ENCODE measurements at regions not wholly inside any gene's neighbourhood (a gene's known extent, or its start where the extent isn't known, plus 50 kb on each side); places are given as distances from the start of the nearest gene placed in this dataset.
A peak's percentile ranks its signal among the peaks of the same experiment; 100 is the strongest.
"Not testable (repeated sequence)": the region's sequence is repeated elsewhere in the genome, so short reads cannot be mapped to it uniquely, and the experiment has no call there.

- no peak for DNase-seq
These were observed 101.9 kb downstream of the RGS21 start for GRCh38 chr1:192418552-192419285.

GRCh38 chr1:192430644-192431043 lies 113.9 kb downstream of the RGS21 start:
- no peak for DNase-seq

GRCh38 chr1:192435704-192436103 lies 118.9 kb downstream of the RGS21 start:
- no peak for DNase-seq

GRCh38 chr1:192436441-192437078 lies 119.8 kb downstream of the RGS21 start:
- DNase-seq, result no peak

DNA sequence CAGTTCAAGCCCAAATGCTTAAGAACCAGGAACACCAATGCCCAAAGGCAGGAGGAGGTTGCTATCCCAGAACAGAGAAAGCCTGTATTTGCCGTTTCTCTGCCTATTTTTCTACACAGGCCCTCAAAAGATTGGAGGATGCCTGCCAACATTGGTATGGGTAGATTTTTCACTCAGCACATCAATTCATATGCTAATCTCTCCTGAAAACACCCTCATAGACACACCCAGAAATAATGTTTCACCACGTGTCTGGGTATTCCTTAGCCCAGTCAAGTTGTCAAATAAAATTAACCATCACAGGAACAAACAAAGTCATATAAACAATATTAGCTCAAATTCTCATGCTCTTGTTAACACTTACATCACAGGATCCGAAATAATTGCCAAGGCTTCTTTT lies 121.9 kb downstream of the RGS21 start:
- DNase-seq, result no peak

GRCh38 chr1:192439373-192440025 lies 122.7 kb downstream of the RGS21 start:
- no peak for DNase-seq

GRCh38 chr1:192441492-192441891 lies 124.7 kb downstream of the RGS21 start:
- no peak for DNase-seq

DNA sequence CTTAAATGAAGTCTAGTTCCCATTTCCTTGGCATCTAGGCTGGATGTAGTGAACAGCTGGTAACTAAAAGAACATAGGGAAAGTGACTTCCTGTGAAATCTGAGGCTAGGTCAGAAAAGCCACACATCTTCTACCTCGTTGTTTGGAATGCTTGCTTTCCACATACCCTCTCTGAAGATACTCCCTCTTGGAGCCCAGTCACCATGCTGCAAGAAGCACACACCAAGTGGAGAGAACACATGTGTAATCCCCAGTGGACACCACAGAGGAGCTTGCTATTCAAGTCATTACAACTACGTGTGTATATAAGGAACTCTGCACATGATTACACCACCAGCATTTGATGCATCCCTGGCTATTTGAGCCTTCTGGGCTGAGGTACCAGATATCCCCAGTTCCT lies 125.9 kb downstream of the RGS21 start:
- no peak for DNase-seq

DNA sequence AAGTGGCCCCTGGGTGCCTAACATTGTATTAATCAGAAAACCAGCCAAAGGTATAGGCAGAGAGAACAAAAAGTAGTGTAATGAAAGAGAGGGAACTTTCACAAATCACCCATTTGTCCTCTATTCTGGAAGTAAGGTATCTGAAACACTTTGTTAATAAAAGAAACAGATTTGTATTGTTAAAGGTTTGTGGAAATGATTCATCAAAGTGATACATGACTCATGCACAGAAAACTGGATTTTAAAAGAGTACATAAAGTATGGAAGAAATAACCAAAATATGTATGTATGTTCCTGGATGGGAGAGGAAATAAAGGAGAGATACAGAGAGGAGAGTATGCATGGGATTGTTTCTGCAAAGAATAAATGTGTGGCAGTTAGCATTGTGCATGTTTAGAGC lies 126.8 kb downstream of the RGS21 start:
- no peak for DNase-seq

GRCh38 chr1:192445241-192445640 lies 128.4 kb downstream of the RGS21 start:
- DNase-seq, result no peak

DNA sequence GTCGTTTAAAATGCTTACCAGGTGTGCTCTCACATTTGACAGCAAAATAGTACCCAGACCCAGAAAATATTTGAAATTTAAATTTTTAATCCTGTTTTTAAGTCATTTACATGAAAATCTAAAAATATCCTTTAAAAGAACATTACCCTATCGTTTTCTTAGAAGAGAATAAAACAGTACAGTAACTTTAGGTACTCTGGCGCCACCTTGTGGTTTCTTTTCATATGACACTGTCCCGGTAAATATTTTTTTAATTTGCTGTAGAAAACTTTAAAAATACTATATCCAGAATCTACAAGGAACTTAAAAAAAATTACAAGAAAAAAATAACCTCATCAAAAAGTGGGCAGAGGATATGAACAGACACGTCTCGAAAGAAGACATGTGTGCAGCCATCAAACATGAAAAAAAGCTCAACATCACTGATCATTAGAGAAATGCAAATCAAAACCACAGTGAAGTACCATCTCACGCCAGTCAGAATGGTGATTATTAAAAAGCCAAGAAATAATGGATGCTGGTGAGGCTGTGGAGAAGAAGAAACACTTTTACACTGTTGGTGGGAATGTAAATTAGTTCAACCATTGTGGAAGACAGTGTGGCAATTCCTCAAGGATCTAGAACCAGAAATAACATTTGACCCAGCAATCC lies 129.2 kb downstream of the RGS21 start:
- peak; percentile 12 for DNase-seq

- DNase-seq, result no peak
These were observed 127.5 kb upstream of the RGS1 start for GRCh38 chr1:192448026-192448578.

DNA sequence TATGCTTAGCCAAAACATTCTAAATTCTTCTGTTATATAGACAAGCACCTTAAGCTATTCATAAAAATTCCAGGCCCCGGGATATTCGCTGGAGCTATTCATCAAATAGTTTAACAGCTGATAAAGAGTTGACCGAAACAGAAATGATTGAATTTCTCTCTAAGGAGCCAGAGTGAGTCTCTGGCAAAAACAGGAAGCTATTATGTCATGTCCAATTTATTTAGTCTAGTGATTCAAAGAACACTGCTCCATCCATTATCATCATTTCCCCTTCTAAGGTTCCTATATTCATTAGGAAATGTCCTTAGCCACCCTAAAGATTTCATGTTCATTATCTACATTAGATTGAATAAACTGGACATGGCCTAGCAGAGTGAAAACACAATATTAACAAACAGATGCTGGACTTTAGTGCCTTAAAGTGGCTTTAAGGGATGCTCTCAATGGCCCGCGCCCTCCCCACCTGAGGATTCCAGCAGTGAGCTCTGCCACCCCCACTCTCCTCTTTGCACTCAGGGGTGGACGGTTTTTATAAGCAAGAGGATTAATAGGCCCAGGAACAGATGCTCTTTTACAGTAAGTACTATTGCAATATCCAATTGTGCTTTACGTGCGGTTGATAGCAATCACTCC lies 122.1 kb upstream of the RGS1 start:
- DNase-seq, result no peak

DNA sequence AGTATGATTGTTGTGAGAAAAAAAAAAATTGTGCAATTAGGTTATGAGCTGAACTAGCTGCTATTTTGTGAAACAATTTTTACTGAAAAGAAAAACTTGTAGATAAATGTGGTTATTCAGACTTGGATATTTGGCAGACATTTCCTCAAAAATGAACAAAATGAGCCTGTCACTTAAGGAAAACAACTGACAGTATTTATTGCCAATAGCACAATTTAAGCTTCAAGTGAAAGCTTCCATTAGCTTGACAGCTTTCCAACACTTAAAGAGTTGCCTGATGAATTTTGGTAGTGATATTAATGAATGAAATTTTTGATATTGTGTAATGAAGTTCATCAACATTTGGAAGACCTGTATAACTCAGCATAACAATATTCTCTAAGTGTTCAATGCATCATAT lies 116.1 kb upstream of the RGS1 start:
- DNase-seq, result no peak

- no peak for DNase-seq
These were observed 113.9 kb upstream of the RGS1 start for GRCh38 chr1:192461684-192462083.

- DNase-seq, result no peak
These were observed 113.0 kb upstream of the RGS1 start for GRCh38 chr1:192462616-192463015.

DNA sequence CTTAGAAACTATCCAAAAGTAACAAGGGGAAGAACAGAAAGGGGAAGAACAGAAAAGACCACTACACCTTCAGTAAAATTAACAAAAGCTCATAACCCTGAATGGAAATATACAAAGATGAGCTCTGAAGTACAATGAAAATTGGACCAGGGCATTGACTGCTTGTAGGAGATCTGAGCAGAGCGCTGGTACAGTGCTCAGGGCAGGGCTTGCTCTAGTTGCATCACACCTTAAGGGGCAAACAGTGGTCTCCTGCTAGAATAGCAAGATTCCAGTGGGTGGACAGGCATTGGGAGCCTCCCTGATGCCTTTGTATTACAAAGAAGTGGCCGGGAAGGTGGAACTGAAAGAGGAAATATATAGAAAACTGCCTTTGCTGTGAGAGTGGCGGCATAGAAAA lies 111.9 kb upstream of the RGS1 start:
- DNase-seq, result no peak

DNA sequence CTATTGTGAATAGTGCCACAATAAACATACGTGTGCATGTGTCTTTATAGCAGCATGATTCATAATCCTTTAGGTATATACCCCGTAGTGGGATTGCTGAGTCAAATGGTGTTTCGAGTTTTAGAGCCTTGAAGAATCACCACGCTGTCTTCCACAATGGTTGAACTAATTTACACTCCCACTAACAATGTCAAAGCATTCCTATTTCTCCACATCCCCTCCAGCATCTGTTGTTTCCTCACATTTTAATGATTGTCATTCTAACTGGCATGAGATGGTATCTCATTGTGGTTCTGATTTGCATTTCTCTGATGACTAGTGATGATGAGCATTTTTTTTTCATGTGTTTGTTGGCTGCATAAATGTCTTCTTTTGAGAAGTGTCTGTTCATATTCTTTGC lies 110.4 kb upstream of the RGS1 start:
- DNase-seq, result not testable (repeated sequence)

GRCh38 chr1:192474080-192474683 lies 101.4 kb upstream of the RGS1 start:
- peak; percentile 42 for DNase-seq

- no peak for DNase-seq
These were observed 100.2 kb upstream of the RGS1 start for GRCh38 chr1:192475329-192475728.

- DNase-seq, result no peak
These were observed 99.6 kb upstream of the RGS1 start for GRCh38 chr1:192475970-192476369.

DNA sequence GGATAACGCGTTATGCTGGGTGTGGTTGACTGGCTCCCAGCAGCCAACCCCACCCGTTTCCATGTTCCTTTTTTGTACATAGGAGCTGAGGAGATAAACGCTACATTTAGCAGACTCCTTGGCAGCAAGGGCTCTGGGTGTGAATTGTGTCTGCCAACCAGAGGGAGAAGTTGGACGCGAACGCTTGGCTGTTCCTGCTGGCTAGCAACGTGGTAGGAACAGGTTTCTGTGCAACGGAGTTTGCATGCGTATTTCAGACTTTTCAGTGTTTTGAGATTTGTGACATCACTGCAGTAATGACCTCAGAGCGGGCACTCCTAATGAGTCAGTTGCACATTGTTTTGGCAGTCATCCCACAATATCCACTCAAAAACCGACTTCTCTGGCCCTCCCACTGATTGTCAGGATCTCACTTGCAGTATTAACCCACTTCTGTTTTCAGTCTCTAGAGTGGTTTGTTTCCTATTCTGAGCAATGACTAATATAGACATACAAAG lies 98.7 kb upstream of the RGS1 start:
- peak; percentile 27 for DNase-seq
